Glutamatergic neuron (in vitro differentiated cells): ENCODE measurements at regions not wholly inside any gene's neighbourhood (a gene's known extent, or its start where the extent isn't known, plus 50 kb on each side); places are given as distances from the start of the nearest gene placed in this dataset.

Experiments used
- DNase-seq: peaks from one replicate; pipeline ENCODE4 v3.0.0; 2022
- H3K27ac Mint-ChIP-seq: one replicate; pipeline ENCODE4 v1.8.0; 2020; ENCODE audit warnings: mild to moderate bottlenecking, mixed read lengths, inconsistent platforms; ENCODE audit not compliant: unreplicated experiment
- H3K27me3 Mint-ChIP-seq: one replicate; pipeline ENCODE4 v1.8.0; 2020; ENCODE audit warnings: mild to moderate bottlenecking, moderate library complexity, mixed read lengths, inconsistent platforms; ENCODE audit not compliant: unreplicated experiment
- H3K36me3 Mint-ChIP-seq: one replicate; pipeline ENCODE4 v1.8.0; 2020; ENCODE audit warnings: mild to moderate bottlenecking, mixed read lengths, inconsistent platforms; ENCODE audit not compliant: unreplicated experiment
- H3K4me1 Mint-ChIP-seq: one replicate; pipeline ENCODE4 v1.8.0; 2020; ENCODE audit warnings: mild to moderate bottlenecking, low read depth, mixed read lengths, inconsistent platforms; ENCODE audit not compliant: unreplicated experiment
- H3K4me3 Mint-ChIP-seq: one replicate; pipeline ENCODE4 v1.8.0; 2020; ENCODE audit warnings: mild to moderate bottlenecking, mixed read lengths, inconsistent platforms; ENCODE audit not compliant: unreplicated experiment
- H3K9me3 Mint-ChIP-seq: one replicate; pipeline ENCODE4 v1.8.0; 2020; ENCODE audit warnings: mild to moderate bottlenecking, moderate library complexity, mixed read lengths, inconsistent platforms; ENCODE audit not compliant: unreplicated experiment
- TF ChIP-seq, protein P1 (sequence below): fragments of 200-600 bp; sonication (generic); IDR thresholded peaks from one replicate; pipeline ENCODE4 v1.5.0; 2021; ENCODE audit not compliant: partially characterized antibody, unreplicated experiment

DNA sequence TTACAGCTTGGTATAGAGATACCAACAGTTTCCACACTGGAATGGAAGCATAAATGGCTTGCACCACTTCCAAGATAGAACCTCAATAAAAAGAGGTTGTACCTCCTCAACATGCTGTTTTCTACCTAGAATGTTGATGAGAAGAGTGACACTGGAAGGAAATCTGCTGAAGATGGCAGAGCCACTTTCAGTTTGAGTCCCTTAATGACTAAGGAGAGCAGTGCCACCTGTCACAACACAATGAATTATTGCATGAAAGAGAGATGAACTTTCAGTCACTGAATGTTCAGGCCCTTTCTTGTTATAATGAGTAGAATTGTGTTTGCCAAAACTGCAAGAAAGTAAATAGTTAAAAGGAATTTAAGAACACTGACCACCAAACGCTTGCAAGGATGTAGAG is 958.5 kb downstream of the DTWD2 start:
- no peak overlapping the region for H3K27ac Mint-ChIP-seq
- H3K36me3 Mint-ChIP-seq, result no peaks in the 10 kb centered on the region
- peaks cover 2% of the 10 kb centered on the region for H3K27me3 Mint-ChIP-seq
- H3K9me3 Mint-ChIP-seq, result peaks cover 2% of the 10 kb centered on the region
- DNase-seq, result no peak
- H3K4me1 Mint-ChIP-seq, result peaks cover 1% of the 10 kb centered on the region
- no peak overlapping the region for H3K4me3 Mint-ChIP-seq
- TF ChIP-seq, protein P1, sequence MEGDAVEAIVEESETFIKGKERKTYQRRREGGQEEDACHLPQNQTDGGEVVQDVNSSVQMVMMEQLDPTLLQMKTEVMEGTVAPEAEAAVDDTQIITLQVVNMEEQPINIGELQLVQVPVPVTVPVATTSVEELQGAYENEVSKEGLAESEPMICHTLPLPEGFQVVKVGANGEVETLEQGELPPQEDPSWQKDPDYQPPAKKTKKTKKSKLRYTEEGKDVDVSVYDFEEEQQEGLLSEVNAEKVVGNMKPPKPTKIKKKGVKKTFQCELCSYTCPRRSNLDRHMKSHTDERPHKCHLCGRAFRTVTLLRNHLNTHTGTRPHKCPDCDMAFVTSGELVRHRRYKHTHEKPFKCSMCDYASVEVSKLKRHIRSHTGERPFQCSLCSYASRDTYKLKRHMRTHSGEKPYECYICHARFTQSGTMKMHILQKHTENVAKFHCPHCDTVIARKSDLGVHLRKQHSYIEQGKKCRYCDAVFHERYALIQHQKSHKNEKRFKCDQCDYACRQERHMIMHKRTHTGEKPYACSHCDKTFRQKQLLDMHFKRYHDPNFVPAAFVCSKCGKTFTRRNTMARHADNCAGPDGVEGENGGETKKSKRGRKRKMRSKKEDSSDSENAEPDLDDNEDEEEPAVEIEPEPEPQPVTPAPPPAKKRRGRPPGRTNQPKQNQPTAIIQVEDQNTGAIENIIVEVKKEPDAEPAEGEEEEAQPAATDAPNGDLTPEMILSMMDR, result no peak

DNA sequence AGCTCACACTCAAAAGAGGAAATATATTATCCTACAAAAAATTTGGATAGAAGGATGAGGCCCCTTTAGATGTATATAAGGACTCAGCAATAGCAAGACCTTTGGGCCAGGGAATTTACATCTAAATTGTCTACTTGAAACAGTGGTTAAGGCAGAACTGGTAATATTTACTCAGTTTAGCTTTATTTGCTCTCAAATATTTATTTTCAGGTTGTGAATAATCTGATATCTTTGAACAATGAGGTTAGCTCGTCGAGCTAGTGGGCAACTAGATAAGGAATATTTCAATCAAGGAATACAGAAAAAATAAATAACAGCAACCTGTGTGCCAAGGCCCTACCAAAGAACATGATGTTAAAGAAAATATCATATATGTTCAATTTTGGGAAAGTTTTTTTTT is 966.3 kb downstream of the DTWD2 start:
- Mint-ChIP-seq H3K4me1 (peaks cover 3% of the 10 kb centered on the region), H3K27me3 (no peaks in the 10 kb centered on the region), H3K9me3 (no peaks in the 10 kb centered on the region), H3K27ac (no peak overlapping the region), H3K36me3 (no peaks in the 10 kb centered on the region), H3K4me3 (no peak overlapping the region)
- TF ChIP-seq, protein P1, result no peak
- DNase-seq, result no peak

DNA sequence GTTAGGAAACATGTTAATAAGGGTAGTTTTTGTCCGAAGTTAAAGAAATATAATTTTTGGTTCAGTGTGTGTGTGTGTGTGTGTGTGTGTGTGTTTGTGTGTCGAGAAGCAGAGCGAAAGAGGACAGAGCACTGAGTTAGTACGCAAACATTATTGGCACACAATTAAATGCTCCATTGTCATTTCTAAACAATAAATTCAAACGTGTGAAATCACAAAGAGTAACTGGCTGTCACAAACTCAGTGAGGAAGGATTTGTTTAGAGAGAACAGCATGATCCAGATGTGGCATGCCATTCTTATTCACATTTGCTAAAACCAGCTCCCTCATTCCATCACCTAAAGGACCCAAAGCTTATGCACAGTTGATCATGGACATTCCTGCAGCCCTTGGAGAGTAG is 970.8 kb downstream of the DTWD2 start:
- DNase-seq, result no peak
- Mint-ChIP-seq H3K36me3 (no peaks in the 10 kb centered on the region), H3K4me1 (no peaks in the 10 kb centered on the region), H3K27me3 (no peaks in the 10 kb centered on the region), H3K27ac (no peak overlapping the region), H3K9me3 (no peaks in the 10 kb centered on the region), H3K4me3 (no peak overlapping the region)
- TF ChIP-seq, protein P1, result no peak

DNA sequence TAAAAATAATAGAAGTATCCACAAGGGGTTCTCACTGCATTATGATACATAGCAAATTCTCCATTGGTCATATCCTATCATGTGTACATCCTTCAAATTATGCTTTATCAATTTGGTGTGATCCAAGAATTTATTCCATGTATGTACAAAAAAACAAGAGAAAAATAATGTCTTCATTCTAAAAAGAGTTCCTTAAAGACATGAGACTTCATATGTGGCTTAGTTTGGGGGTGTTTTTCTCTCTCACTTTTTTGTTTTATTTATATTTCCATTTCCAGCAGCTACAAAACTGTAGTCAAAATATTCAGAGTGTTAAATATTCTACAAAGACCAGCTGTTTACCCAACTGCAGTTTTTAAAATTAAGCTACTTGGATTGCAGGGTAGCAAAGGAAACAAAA is 972.0 kb downstream of the DTWD2 start:
- Mint-ChIP-seq H3K4me3 (no peak overlapping the region), H3K36me3 (no peaks in the 10 kb centered on the region), H3K4me1 (no peaks in the 10 kb centered on the region), H3K9me3 (no peaks in the 10 kb centered on the region), H3K27ac (no peak overlapping the region), H3K27me3 (no peaks in the 10 kb centered on the region)
- no peak for DNase-seq
- TF ChIP-seq, protein P1, result no peak

DNA sequence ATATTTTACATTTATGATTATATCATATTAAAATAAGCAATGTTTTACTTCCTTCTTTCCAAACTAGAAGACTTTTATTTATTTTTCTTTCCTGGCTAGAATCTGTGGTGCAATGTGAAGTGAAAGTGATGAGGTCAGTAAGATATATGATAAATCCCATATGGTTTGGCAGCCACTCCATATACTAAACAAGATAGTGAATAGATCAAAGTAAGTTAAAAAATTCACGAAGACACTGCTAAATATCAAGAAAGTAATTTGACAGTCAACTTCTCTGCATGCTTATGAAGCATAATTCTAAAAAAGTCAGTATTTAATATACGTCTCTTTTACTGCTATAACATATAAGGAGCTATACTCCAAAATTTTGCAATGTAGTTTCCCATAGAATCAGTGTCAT is 972.8 kb downstream of the DTWD2 start:
- H3K4me3 Mint-ChIP-seq, result no peak overlapping the region
- H3K27ac Mint-ChIP-seq, result no peak overlapping the region
- TF ChIP-seq, protein P1, result no peak
- H3K27me3 Mint-ChIP-seq, result no peaks in the 10 kb centered on the region
- H3K9me3 Mint-ChIP-seq, result no peaks in the 10 kb centered on the region
- no peaks in the 10 kb centered on the region for H3K4me1 Mint-ChIP-seq
- no peaks in the 10 kb centered on the region for H3K36me3 Mint-ChIP-seq
- no peak for DNase-seq
